HFFc6 (cell line): ENCODE measurements at regions not wholly inside any gene's neighbourhood (a gene's known extent, or its start where the extent isn't known, plus 50 kb on each side); places are given as distances from the start of the nearest gene placed in this dataset.

Source experiments
- DNase-seq: peaks from one replicate; pipeline ENCODE4 v3.0.0-alpha.2; 2018
- H3K27ac Mint-ChIP-seq: 2 replicates; pipeline ENCODE4 v1.8.0; 2020; ENCODE audit warnings: mild to moderate bottlenecking, mixed read lengths
- H3K27me3 Mint-ChIP-seq: 2 replicates; pipeline ENCODE4 v1.8.0; 2021; ENCODE audit warnings: mild to moderate bottlenecking, moderate library complexity, mixed read lengths; ENCODE audit not compliant: insufficient read depth
- H3K36me3 Mint-ChIP-seq: 2 replicates; pipeline ENCODE4 v1.8.0; 2021; ENCODE audit warnings: low read depth, mixed read lengths
- H3K4me1 Mint-ChIP-seq: 2 replicates; pipeline ENCODE4 v1.8.0; 2020; ENCODE audit warnings: low read depth, mixed read lengths
- H3K4me3 Mint-ChIP-seq: 2 replicates; pipeline ENCODE4 v1.8.0; 2020; ENCODE audit warnings: mild to moderate bottlenecking, moderate library complexity, mixed read lengths
- H3K9me3 Mint-ChIP-seq: 2 replicates; pipeline ENCODE4 v1.8.0; 2020; ENCODE audit warnings: mild to moderate bottlenecking, mixed read lengths
- CTCF ChIP-seq: fragments of 200-600 bp; sonication (generic); IDR thresholded peaks from 2 replicates; pipeline ENCODE4 v1.5.0; 2021; ENCODE audit warnings: antibody characterized with exemption, mild to moderate bottlenecking

GRCh38 chr4:4639370-4639769 lies 97.5 kb upstream of the STX18 start:
- H3K27me3 Mint-ChIP-seq, result peaks cover 8% of the 10 kb centered on the region
- no peaks in the 10 kb centered on the region for H3K9me3 Mint-ChIP-seq
- no peaks in the 10 kb centered on the region for H3K36me3 Mint-ChIP-seq
- H3K27ac Mint-ChIP-seq, result no peak overlapping the region
- no peak for DNase-seq
- TF ChIP-seq CTCF, result no peak
- no peak overlapping the region for H3K4me3 Mint-ChIP-seq
- H3K4me1 Mint-ChIP-seq, result no peaks in the 10 kb centered on the region

GRCh38 chr4:4637710-4638109 lies 95.9 kb upstream of the STX18 start:
- peaks cover 7% of the 10 kb centered on the region for H3K4me1 Mint-ChIP-seq
- H3K27ac Mint-ChIP-seq, result no peak overlapping the region
- DNase-seq, result no peak
- no peak for TF ChIP-seq CTCF
- no peaks in the 10 kb centered on the region for H3K9me3 Mint-ChIP-seq
- H3K4me3 Mint-ChIP-seq, result no peak overlapping the region
- no peaks in the 10 kb centered on the region for H3K36me3 Mint-ChIP-seq
- peaks cover 8% of the 10 kb centered on the region for H3K27me3 Mint-ChIP-seq

- TF ChIP-seq CTCF, result no peak
- peaks cover 5% of the 10 kb centered on the region; the same call in 1 of the 2 replicates for H3K36me3 Mint-ChIP-seq
- peaks cover 18% of the 10 kb centered on the region for H3K4me1 Mint-ChIP-seq
- no peak overlapping the region for H3K27ac Mint-ChIP-seq
- H3K27me3 Mint-ChIP-seq, result peaks cover 8% of the 10 kb centered on the region
- no peaks in the 10 kb centered on the region for H3K9me3 Mint-ChIP-seq
- DNase-seq, result no peak
- H3K4me3 Mint-ChIP-seq, result no peak overlapping the region
These were observed 91.6 kb upstream of the STX18 start for GRCh38 chr4:4633431-4633830.

- Mint-ChIP-seq H3K4me3 (no peak overlapping the region), H3K36me3 (peaks cover 5% of the 10 kb centered on the region; the same call in 1 of the 2 replicates), H3K4me1 (peaks cover 24% of the 10 kb centered on the region), H3K9me3 (no peaks in the 10 kb centered on the region), H3K27ac (no peak overlapping the region), H3K27me3 (no peaks in the 10 kb centered on the region; the same call in none of the 2 replicates)
- no peak for DNase-seq
- no peak for TF ChIP-seq CTCF
These were observed 89.3 kb upstream of the STX18 start for GRCh38 chr4:4631150-4631549.

- Mint-ChIP-seq H3K27ac (no peak overlapping the region), H3K4me3 (no peak overlapping the region), H3K4me1 (peaks cover 39% of the 10 kb centered on the region), H3K9me3 (no peaks in the 10 kb centered on the region), H3K36me3 (peaks cover 5% of the 10 kb centered on the region; the same call in 1 of the 2 replicates), H3K27me3 (no peaks in the 10 kb centered on the region; the same call in none of the 2 replicates)
- TF ChIP-seq CTCF, result no peak
- no peak for DNase-seq
These were observed 86.1 kb upstream of the STX18 start for GRCh38 chr4:4627906-4628305.

GRCh38 chr4:4627111-4627510 lies 85.3 kb upstream of the STX18 start:
- no peak for TF ChIP-seq CTCF
- no peak for DNase-seq
- H3K36me3 Mint-ChIP-seq, result peaks cover 5% of the 10 kb centered on the region; the same call in 1 of the 2 replicates
- no peak overlapping the region for H3K27ac Mint-ChIP-seq
- no peaks in the 10 kb centered on the region; the same call in 1 of the 2 replicates for H3K27me3 Mint-ChIP-seq
- no peak overlapping the region for H3K4me3 Mint-ChIP-seq
- no peaks in the 10 kb centered on the region for H3K9me3 Mint-ChIP-seq
- H3K4me1 Mint-ChIP-seq, result peaks cover 39% of the 10 kb centered on the region
